Naive B cell (primary cell): ENCODE measurements at regions not wholly inside any gene's neighbourhood (a gene's known extent, or its start where the extent isn't known, plus 50 kb on each side); places are given as distances from the start of the nearest gene placed in this dataset.

Source experiments
- ATAC-seq, 2 donors: fragments of 150-1000 bp; cut with Tn5 transposase; 2 replicates each; pipeline ENCODE4 v1.10.0; 2021; ENCODE audit warnings: low read depth in 2 of 2, mild to moderate bottlenecking in 2 of 2, moderate library complexity in 2 of 2
- DNase-seq: peaks from one replicate; pipeline ENCODE4 v3.0.0; 2022
- H3K27ac Mint-ChIP-seq, 6 donors: one replicate each; pipeline ENCODE4 v1.8.0; 2020 to 2022; ENCODE audit warnings: mild to moderate bottlenecking in 6 of 6, mixed read lengths in 6 of 6, moderate library complexity in 5 of 6, inconsistent platforms in 2 of 6
- H3K27me3 Mint-ChIP-seq, 3 donors: one replicate each; pipeline ENCODE4 v1.8.0; 2021 to 2022; ENCODE audit warnings: mixed read lengths in 3 of 3, mild to moderate bottlenecking in 1 of 3
- H3K36me3 Mint-ChIP-seq, 2 donors: one replicate each; pipeline ENCODE4 v1.8.0; 2020 to 2022; ENCODE audit warnings: mixed read lengths in 2 of 2, inconsistent platforms in 1 of 2, mild to moderate bottlenecking in 1 of 2
- H3K4me1 Mint-ChIP-seq, 3 donors: one replicate each; pipeline ENCODE4 v1.8.0; 2020 to 2022; ENCODE audit warnings: mixed read lengths in 3 of 3, inconsistent platforms in 1 of 3, mild to moderate bottlenecking in 1 of 3, moderate library complexity in 1 of 3
- H3K4me3 Mint-ChIP-seq, 8 donors: one replicate each; pipeline ENCODE4 v1.8.0; 2020 to 2022; ENCODE audit warnings: mild to moderate bottlenecking in 8 of 8, mixed read lengths in 8 of 8, moderate library complexity in 8 of 8, inconsistent platforms in 2 of 8
- H3K9me3 Mint-ChIP-seq, 7 donors: one replicate each; pipeline ENCODE4 v1.8.0; 2020 to 2022; ENCODE audit warnings: mixed read lengths in 7 of 7, mild to moderate bottlenecking in 5 of 7, inconsistent platforms in 2 of 7, moderate library complexity in 1 of 7

GRCh38 chr3:168165390-168166269 is 69.9 kb upstream of the GOLIM4 start:
- Mint-ChIP-seq H3K27me3 (no peaks in the 10 kb centered on the region), H3K36me3 (no peaks in the 10 kb centered on the region), H3K9me3 (no peaks in the 10 kb centered on the region), H3K4me3 (peak overlapping the region in 2 of 8 donors; percentile 17 to 50), H3K27ac (peak overlapping the region in 2 of 6 donors; percentile 15 to 56), H3K4me1 (peaks cover 0 to 3% (median 0%) of the 10 kb centered on the region in 3 donors)
- ATAC-seq: peak in 1 of 2 donors; percentile 60
- peak; percentile 33 for DNase-seq

- H3K4me3 Mint-ChIP-seq: no peak overlapping the region
- peaks cover 0 to 3% (median 0%) of the 10 kb centered on the region in 3 donors for H3K4me1 Mint-ChIP-seq
- no peak overlapping the region for H3K27ac Mint-ChIP-seq
- no peak for DNase-seq
- H3K36me3 Mint-ChIP-seq: no peaks in the 10 kb centered on the region
- no peak for ATAC-seq
- no peaks in the 10 kb centered on the region for H3K9me3 Mint-ChIP-seq
- H3K27me3 Mint-ChIP-seq: peaks cover 5 to 22% (median 7%) of the 10 kb centered on the region in 3 donors
Measured at GRCh38 chr3:168162172-168162571, 66.4 kb upstream of the GOLIM4 start.

GRCh38 chr3:168161696-168162095 is 66.0 kb upstream of the GOLIM4 start:
- no peak overlapping the region for H3K4me3 Mint-ChIP-seq
- H3K36me3 Mint-ChIP-seq: no peaks in the 10 kb centered on the region
- peak overlapping the region in 1 of 6 donors; percentile 29 for H3K27ac Mint-ChIP-seq
- no peak for ATAC-seq
- no peaks in the 10 kb centered on the region for H3K9me3 Mint-ChIP-seq
- peaks cover 0 to 5% (median 0%) of the 10 kb centered on the region in 3 donors for H3K4me1 Mint-ChIP-seq
- peaks cover 6 to 26% (median 9%) of the 10 kb centered on the region in 3 donors for H3K27me3 Mint-ChIP-seq
- no peak for DNase-seq

GRCh38 chr3:168157903-168158302 is 62.2 kb upstream of the GOLIM4 start:
- DNase-seq (no peak), ATAC-seq (no peak)
- no peak overlapping the region for H3K4me3 Mint-ChIP-seq

GRCh38 chr3:168157099-168157700 is 61.5 kb upstream of the GOLIM4 start:
- Mint-ChIP-seq H3K27me3 (peaks cover 12 to 38% (median 13%) of the 10 kb centered on the region in 3 donors), H3K9me3 (peaks cover 6 to 26% (median 13%) of the 10 kb centered on the region in 7 donors), H3K4me3 (no peak overlapping the region), H3K4me1 (peaks cover 0 to 4% (median 0%) of the 10 kb centered on the region in 3 donors), H3K36me3 (peaks cover 5 to 11% of the 10 kb centered on the region in 2 donors), H3K27ac (peak overlapping the region in 1 of 6 donors; percentile 27)
- no peak for ATAC-seq
- DNase-seq: no peak

More at GRCh38 chr3:168157903-168158302, 62.2 kb upstream of the GOLIM4 start:
- H3K9me3 Mint-ChIP-seq: peaks cover under 1 to 20% (median 8%) of the 10 kb centered on the region in 7 donors
- no peak overlapping the region for H3K27ac Mint-ChIP-seq
- H3K36me3 Mint-ChIP-seq: peaks cover 4% of the 10 kb centered on the region in 2 donors
- H3K27me3 Mint-ChIP-seq: peaks cover 12 to 38% (median 13%) of the 10 kb centered on the region in 3 donors
- peaks cover 0 to 4% (median 0%) of the 10 kb centered on the region in 3 donors for H3K4me1 Mint-ChIP-seq

- ATAC-seq (no peak), DNase-seq (no peak)
- Mint-ChIP-seq H3K4me3 (no peak overlapping the region), H3K27ac (no peak overlapping the region), H3K4me1 (peaks cover 0 to 4% (median 0%) of the 10 kb centered on the region in 3 donors), H3K36me3 (peaks cover 12 to 18% of the 10 kb centered on the region in 2 donors), H3K9me3 (peaks cover 10 to 33% (median 20%) of the 10 kb centered on the region in 7 donors), H3K27me3 (peaks cover 13 to 38% (median 15%) of the 10 kb centered on the region in 3 donors)
Measured at GRCh38 chr3:168156479-168156878, 60.8 kb upstream of the GOLIM4 start.

GRCh38 chr3:168155303-168155702 is 59.6 kb upstream of the GOLIM4 start:
- no peak for DNase-seq
- Mint-ChIP-seq H3K4me1 (peaks cover 0 to 4% (median 0%) of the 10 kb centered on the region in 3 donors), H3K36me3 (peaks cover 14 to 21% of the 10 kb centered on the region in 2 donors), H3K9me3 (peaks cover 10 to 39% (median 26%) of the 10 kb centered on the region in 7 donors), H3K27ac (no peak overlapping the region), H3K27me3 (peaks cover 13 to 38% (median 17%) of the 10 kb centered on the region in 3 donors), H3K4me3 (no peak overlapping the region)
- ATAC-seq: no peak

GRCh38 chr3:168154089-168154488 is 58.4 kb upstream of the GOLIM4 start:
- Mint-ChIP-seq H3K4me1 (peaks cover 0 to 4% (median 0%) of the 10 kb centered on the region in 3 donors), H3K27ac (no peak overlapping the region), H3K9me3 (peaks cover 10 to 39% (median 26%) of the 10 kb centered on the region in 7 donors), H3K36me3 (peaks cover 14 to 21% of the 10 kb centered on the region in 2 donors), H3K4me3 (no peak overlapping the region), H3K27me3 (peaks cover 13 to 41% (median 17%) of the 10 kb centered on the region in 3 donors)
- DNase-seq (no peak), ATAC-seq (no peak)

GRCh38 chr3:168152149-168152548 is 56.4 kb upstream of the GOLIM4 start:
- peaks cover 0 to 4% (median 0%) of the 10 kb centered on the region in 3 donors for H3K4me1 Mint-ChIP-seq
- H3K36me3 Mint-ChIP-seq: peaks cover 14 to 21% of the 10 kb centered on the region in 2 donors
- H3K27ac Mint-ChIP-seq: no peak overlapping the region
- H3K27me3 Mint-ChIP-seq: peaks cover 11 to 21% (median 19%) of the 10 kb centered on the region in 3 donors
- peaks cover 10 to 39% (median 26%) of the 10 kb centered on the region in 7 donors for H3K9me3 Mint-ChIP-seq
- DNase-seq (no peak), ATAC-seq (no peak)
- H3K4me3 Mint-ChIP-seq: no peak overlapping the region
